Posterior vena cava (tissue), 2 donors: ENCODE measurements at regions not wholly inside any gene's neighbourhood (a gene's known extent, or its start where the extent isn't known, plus 50 kb on each side); places are given as distances from the start of the nearest gene placed in this dataset.
"Not testable (repeated sequence)": the region's sequence is repeated elsewhere in the genome, so short reads cannot be mapped to it uniquely, and the experiment has no call there.

Experiments used
- DNase-seq: peaks from one replicate; pipeline ENCODE4 v3.0.0-alpha.2; 2020; ENCODE audit warnings: low spot score
- intact Hi-C, 2 donors: fragments of 100-400 bp; cut with DNase I; formaldehyde crosslinking; loops; one replicate each; pipeline versions ENCODE4 v1.14.1 to v1.14.2; 2022 to 2023
- donor health status: DM: yes; HTN: yes; CAD: no.
- donor health status: DM: yes; HTN: yes; CAD: no.

GRCh38 chr11:57047610-57048009 is 58.9 kb downstream of the OR5AK2 start:
- intact Hi-C loops: no loop called here
- no peak for DNase-seq

- intact Hi-C loops: no loop called here
- no peak for DNase-seq
Measured at GRCh38 chr11:57049749-57050148, 61.0 kb downstream of the OR5AK2 start.

- no peak for DNase-seq
- intact Hi-C loops: no loop called here
Measured at GRCh38 chr11:57054817-57055216, 66.1 kb downstream of the OR5AK2 start.

GRCh38 chr11:57055744-57056143 is 67.0 kb downstream of the OR5AK2 start:
- intact Hi-C loops: no loop called here
- DNase-seq: no peak

- intact Hi-C loops: no loop called here
- no peak for DNase-seq
Measured at GRCh38 chr11:57056735-57057134, 68.0 kb downstream of the OR5AK2 start.

GRCh38 chr11:57057561-57057960 is 68.8 kb downstream of the OR5AK2 start:
- DNase-seq: no peak

GRCh38 chr11:57062957-57063356 is 74.2 kb downstream of the OR5AK2 start:
- intact Hi-C loops, DNase-seq: not testable (repeated sequence)

More at GRCh38 chr11:57057561-57057960, 68.8 kb downstream of the OR5AK2 start:
- intact Hi-C loops: no loop called here

GRCh38 chr11:57069942-57070341 is 81.2 kb downstream of the OR5AK2 start:
- DNase-seq: no peak
- intact Hi-C loops: no loop called here

- DNase-seq: no peak
- intact Hi-C loops: no loop called here
Measured at GRCh38 chr11:57071829-57072228, 83.1 kb downstream of the OR5AK2 start.

GRCh38 chr11:57072640-57073039 is 83.9 kb downstream of the OR5AK2 start:
- no peak for DNase-seq
- intact Hi-C loops: no loop called here

- intact Hi-C loops: no loop called here
Measured at GRCh38 chr11:57073128-57073527, 84.4 kb downstream of the OR5AK2 start.

GRCh38 chr11:57081356-57081755 is 92.6 kb downstream of the OR5AK2 start:
- intact Hi-C loops: no loop called here
- DNase-seq: no peak

More at GRCh38 chr11:57073128-57073527, 84.4 kb downstream of the OR5AK2 start:
- no peak for DNase-seq

GRCh38 chr11:57082125-57082524 is 93.4 kb downstream of the OR5AK2 start:
- intact Hi-C loops: no loop called here
- no peak for DNase-seq

GRCh38 chr11:57083641-57084385 is 95.1 kb downstream of the OR5AK2 start:
- DNase-seq: no peak
- intact Hi-C loops: no loop called here

GRCh38 chr11:57085611-57086010 is 96.1 kb upstream of the LRRC55 start:
- intact Hi-C loops: no loop called here

GRCh38 chr11:57087991-57088390 is 93.8 kb upstream of the LRRC55 start:
- intact Hi-C loops: no loop called here
- no peak for DNase-seq

More at GRCh38 chr11:57085611-57086010, 96.1 kb upstream of the LRRC55 start:
- DNase-seq: no peak

- intact Hi-C loops: no loop called here
- no peak for DNase-seq
Measured at GRCh38 chr11:57092028-57092698, 89.6 kb upstream of the LRRC55 start.

- intact Hi-C loops: no loop called here
- no peak for DNase-seq
Measured at GRCh38 chr11:57094181-57094935, 87.4 kb upstream of the LRRC55 start.

- intact Hi-C loops: no loop called here
- no peak for DNase-seq
Measured at GRCh38 chr11:57095417-57095816, 86.3 kb upstream of the LRRC55 start.

GRCh38 chr11:57095896-57096295 is 85.9 kb upstream of the LRRC55 start:
- intact Hi-C loops: no loop called here

More at GRCh38 chr11:57095896-57096295, 85.9 kb upstream of the LRRC55 start:
- no peak for DNase-seq
